HG02588 (cell line): ENCODE measurements at regions not wholly inside any gene's neighbourhood (a gene's known extent, or its start where the extent isn't known, plus 50 kb on each side); places are given as distances from the start of the nearest gene placed in this dataset.

Experiments
- ATAC-seq: cut with Tn5 transposase; IDR thresholded peaks from one replicate; pipeline ENCODE4 v1.9.1; 2021; ENCODE audit warnings: mild to moderate bottlenecking, moderate library complexity; ENCODE audit not compliant: unreplicated experiment

DNA sequence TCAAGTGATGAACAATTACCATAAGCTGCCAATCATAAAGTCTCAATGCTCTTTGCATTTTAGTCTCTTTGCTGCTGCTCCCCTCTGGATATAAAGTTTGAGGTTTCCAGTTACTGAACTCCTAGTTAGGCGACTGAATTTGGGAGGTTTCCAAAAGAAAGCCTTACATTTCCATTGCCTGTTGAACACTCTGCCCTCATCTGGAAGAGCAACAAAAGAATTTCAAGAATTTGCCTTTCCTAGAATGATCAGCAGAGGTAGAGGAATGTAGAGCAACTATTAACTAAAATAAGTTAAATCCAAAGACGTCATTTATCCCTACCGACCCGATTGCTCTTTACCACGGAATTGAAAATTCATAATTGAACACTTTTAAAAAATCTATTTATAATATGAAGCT lies 53.4 kb upstream of the PRICKLE2 start:
- ATAC-seq, result no peak

DNA sequence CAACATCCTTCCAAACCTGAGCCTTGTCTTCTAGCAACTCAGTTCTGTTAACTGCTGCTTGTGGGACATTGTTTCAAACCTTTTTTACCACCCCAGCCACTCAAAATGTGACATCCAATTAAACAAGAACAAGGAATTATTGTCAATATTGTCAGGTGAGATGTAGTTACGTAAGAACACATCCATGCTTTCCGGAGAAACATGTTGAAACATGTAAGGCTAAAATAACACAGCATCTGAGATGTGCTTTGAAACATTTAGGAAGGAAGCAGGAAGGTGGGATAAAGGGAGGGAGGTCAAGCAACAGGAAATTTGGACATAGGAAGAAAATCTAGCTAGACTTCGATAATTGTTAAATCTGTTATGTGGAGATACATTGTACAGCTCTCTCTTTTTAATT lies 50.9 kb upstream of the PRICKLE2 start:
- no peak for ATAC-seq
